Body of pancreas (tissue), 4 donors: ENCODE measurements at regions not wholly inside any gene's neighbourhood (a gene's known extent, or its start where the extent isn't known, plus 50 kb on each side); places are given as distances from the start of the nearest gene placed in this dataset.

Experiments used
- ATAC-seq: fragments of 150-250 bp; one replicate; pipeline ENCODE4 v1.9.1; 2016
- DNase-seq, 4 donors: peaks; one replicate each; pipeline ENCODE4 v3.0.0-alpha.2; 2019
- H3K27ac ChIP-seq, 4 donors: fragments of 200-600 bp; sonication (generic); 1 replicate in 3 of 4; 2 replicates in 1 of 4; pipeline versions ENCODE4 v1.5.1 to v1.6.1; 2016 to 2019; ENCODE audit warnings: mild to moderate bottlenecking in 1 of 4, mixed read lengths in 1 of 4, moderate library complexity in 1 of 4
- H3K27me3 ChIP-seq, 2 donors: fragments of 200-600 bp; sonication (generic); one replicate each; pipeline ENCODE4 v1.6.0; 2016; ENCODE audit warnings: mild to moderate bottlenecking in 1 of 2
- H3K36me3 ChIP-seq, 2 donors: fragments of 200-600 bp; sonication (generic); replicated peaks in 1 of 2; 2 replicates each; pipeline ENCODE4 v1.5.1; 2016; ENCODE audit warnings: low read depth in 2 of 2; ENCODE audit not compliant: insufficient read depth in 1 of 2
- H3K4me1 ChIP-seq: fragments of 200-600 bp; sonication (generic); one replicate; pipeline ENCODE4 v1.6.0; 2016
- H3K4me3 ChIP-seq, 2 donors: fragments of 200-600 bp; sonication (generic); 1 replicate in 1 of 2; 2 replicates in 1 of 2; pipeline ENCODE4 v1.5.1; 2016 to 2019
- H3K9me3 ChIP-seq, 3 donors: fragments of 200-600 bp; sonication (generic); 1 replicate in 2 of 3; 2 replicates in 1 of 3; pipeline ENCODE4 v1.5.1; 2016
- CTCF ChIP-seq, 7 experiments: fragments of 450-650 bp in 4 of 7; fragments of 200-600 bp in 3 of 7; sonication (generic) in 3 of 7; IDR thresholded peaks; one replicate each; pipeline ENCODE4 v1.5.1; 2016 to 2019; ENCODE audit warnings: antibody characterized with exemption in 7 of 7
- POLR2A ChIP-seq, 3 donors: fragments of 450-650 bp; IDR thresholded peaks; one replicate each; pipeline ENCODE4 v1.6.1; 2016; ENCODE audit warnings: antibody characterized with exemption in 3 of 3, mild to moderate bottlenecking in 2 of 3
- WGBS, 2 donors: methylation state at CpG; one replicate each; pipeline ENCODE4 v1.1.5; 2017; 5-methylcytosine and 5-hydroxymethylcytosine counted together
- intact Hi-C: fragments of 100-400 bp; cut with DNase I; formaldehyde crosslinking; loops from one replicate; pipeline ENCODE4 v1.15.1; 2023

GRCh38 chr9:30925126-30925525 is 1459.3 kb upstream of the ACO1 start:
- WGBS, 2 donors: 62 to 63% methylated on average over 5 of the region's 5 CpGs
- Histone ChIP-seq H3K4me3 (no peak overlapping the region), H3K27ac (no peak overlapping the region), H3K4me1 (no peaks in the 10 kb centered on the region), H3K9me3 (no peaks in the 10 kb centered on the region), H3K27me3 (no peaks in the 10 kb centered on the region), H3K36me3 (no peaks in the 10 kb centered on the region)
- ATAC-seq (no peak), DNase-seq (no peak)
- TF ChIP-seq CTCF (IDR thresholded peaks at IDR 0.05) (no peak), POLR2A (IDR thresholded peaks at IDR 0.05) (no peak)
- intact Hi-C loops: no loop called here

GRCh38 chr9:30925635-30926034 is 1458.8 kb upstream of the ACO1 start:
- WGBS, 2 donors: 88 to 98% methylated on average over 2 of the region's 2 CpGs
- Histone ChIP-seq H3K4me1 (no peaks in the 10 kb centered on the region), H3K27ac (no peak overlapping the region), H3K9me3 (no peaks in the 10 kb centered on the region), H3K36me3 (no peaks in the 10 kb centered on the region), H3K4me3 (no peak overlapping the region), H3K27me3 (no peaks in the 10 kb centered on the region)
- TF ChIP-seq POLR2A (IDR thresholded peaks at IDR 0.05) (no peak), CTCF (IDR thresholded peaks at IDR 0.05) (no peak)
- ATAC-seq: no peak
- no peak for DNase-seq
- intact Hi-C loops: no loop called here

- Histone ChIP-seq H3K4me3 (no peak overlapping the region), H3K9me3 (no peaks in the 10 kb centered on the region), H3K27me3 (no peaks in the 10 kb centered on the region), H3K27ac (no peak overlapping the region), H3K36me3 (no peaks in the 10 kb centered on the region), H3K4me1 (no peaks in the 10 kb centered on the region)
- intact Hi-C loops: no loop called here
- ATAC-seq (no peak), DNase-seq (no peak)
- TF ChIP-seq CTCF (IDR thresholded peaks at IDR 0.05) (no peak), POLR2A (IDR thresholded peaks at IDR 0.05) (no peak)
- 50 to 54% methylated on average over 4 of the region's 4 CpGs for WGBS, 2 donors
Observed at GRCh38 chr9:30928045-30928444, 1456.4 kb upstream of the ACO1 start.

GRCh38 chr9:30932226-30932625 is 1452.2 kb upstream of the ACO1 start:
- H3K36me3 ChIP-seq: no peaks in the 10 kb centered on the region
- intact Hi-C loops: no loop called here
- no peak overlapping the region for H3K4me3 ChIP-seq
- no peaks in the 10 kb centered on the region for H3K27me3 ChIP-seq
- H3K27ac ChIP-seq: no peak overlapping the region
- no peaks in the 10 kb centered on the region for H3K4me1 ChIP-seq
- no peaks in the 10 kb centered on the region for H3K9me3 ChIP-seq
- no peak for TF ChIP-seq CTCF (IDR thresholded peaks at IDR 0.05)
- no peak for TF ChIP-seq POLR2A (IDR thresholded peaks at IDR 0.05)
- WGBS, 2 donors: 75 to 91% methylated on average over 2 of the region's 2 CpGs
- ATAC-seq: no peak
- no peak for DNase-seq

- DNase-seq (no peak), ATAC-seq (no peak)
- TF ChIP-seq POLR2A (IDR thresholded peaks at IDR 0.05) (no peak), CTCF (IDR thresholded peaks at IDR 0.05) (no peak)
- Histone ChIP-seq H3K4me1 (no peaks in the 10 kb centered on the region), H3K27ac (no peak overlapping the region), H3K4me3 (no peak overlapping the region), H3K36me3 (no peaks in the 10 kb centered on the region), H3K27me3 (no peaks in the 10 kb centered on the region), H3K9me3 (no peaks in the 10 kb centered on the region)
- intact Hi-C loops: no loop called here
Observed at GRCh38 chr9:30935730-30936129, 1448.7 kb upstream of the ACO1 start.
